SK-N-SH treated with all-trans-retinoic acid at 6 μM for 48 hours (cell line): ENCODE measurements at regions not wholly inside any gene's neighbourhood (a gene's known extent, or its start where the extent isn't known, plus 50 kb on each side); places are given as distances from the start of the nearest gene placed in this dataset.

Source experiments
- ATAC-seq: fragments of 200-7000 bp; cut with Tn5 transposase; 3 replicates; pipeline ENCODE4 v1.9.1; 2020; ENCODE audit warnings: mild to moderate bottlenecking, moderate library complexity
- ARNTL ChIP-seq: fragments of 450-650 bp; formaldehyde crosslinking; IDR thresholded peaks from 2 replicates; pipeline ENCODE4 v1.5.0; 2020; ENCODE audit warnings: low read depth, mild to moderate bottlenecking, moderate library complexity, borderline replicate concordance
- BACH2 ChIP-seq: fragments of 250-450 bp; sonication (Bioruptor Pico); IDR thresholded peaks from 2 replicates; pipeline ENCODE4 v1.9.0; 2021; ENCODE audit warnings: mild to moderate bottlenecking, borderline replicate concordance
- CSDC2 ChIP-seq: fragments of 250-450 bp; sonication (Bioruptor Pico); IDR thresholded peaks from 2 replicates; pipeline ENCODE4 v1.5.0; 2020; ENCODE audit warnings: mild to moderate bottlenecking, moderate library complexity
- CSRNP3 ChIP-seq: fragments of 250-450 bp; sonication (Bioruptor Pico); IDR thresholded peaks from 2 replicates; pipeline ENCODE4 v1.5.1; 2021; ENCODE audit warnings: mild to moderate bottlenecking, moderate library complexity
- ESRRG ChIP-seq: fragments of 250-450 bp; sonication (Bioruptor Pico); IDR thresholded peaks from 2 replicates; pipeline ENCODE4 v1.6.1; 2021; ENCODE audit warnings: mild to moderate bottlenecking
- ISL1 ChIP-seq: fragments of 250-450 bp; sonication (Bioruptor Pico); IDR thresholded peaks from 2 replicates; pipeline ENCODE4 v2.1.2; 2022; ENCODE audit warnings: mild to moderate bottlenecking, moderate library complexity
- OSR1 ChIP-seq: fragments of 250-450 bp; sonication (Bioruptor Pico); IDR thresholded peaks from 2 replicates; pipeline ENCODE4 v1.8.0; 2022; ENCODE audit warnings: moderate library complexity, mild to moderate bottlenecking, inconsistent platforms
- PPARA ChIP-seq: fragments of 250-450 bp; sonication (Bioruptor Pico); IDR thresholded peaks from 2 replicates; pipeline ENCODE4 v1.5.0; 2020; ENCODE audit warnings: mild to moderate bottlenecking, borderline replicate concordance
- RARB ChIP-seq: fragments of 250-450 bp; sonication (Bioruptor Pico); IDR thresholded peaks from 2 replicates; pipeline ENCODE4 v1.8.0; 2021; ENCODE audit warnings: mild to moderate bottlenecking, moderate library complexity
- SNAI2 ChIP-seq: fragments of 250-450 bp; sonication (Bioruptor Pico); IDR thresholded peaks from 2 replicates; pipeline ENCODE4 v1.5.0; 2020; ENCODE audit warnings: mild to moderate bottlenecking, moderate library complexity
- TOX ChIP-seq: fragments of 250-450 bp; sonication (Bioruptor Pico); IDR thresholded peaks from 2 replicates; pipeline ENCODE4 v1.8.0; 2021; ENCODE audit warnings: mild to moderate bottlenecking, moderate library complexity, borderline replicate concordance
- ZC3H10 ChIP-seq: fragments of 250-450 bp; sonication (Bioruptor Pico); IDR thresholded peaks from 2 replicates; pipeline ENCODE4 v1.5.1; 2021; ENCODE audit warnings: mild to moderate bottlenecking, moderate library complexity
- ZFP3 ChIP-seq: fragments of 250-450 bp; sonication (Bioruptor Pico); IDR thresholded peaks from 2 replicates; pipeline ENCODE4 v1.5.0; 2020; ENCODE audit warnings: mild to moderate bottlenecking, moderate library complexity
- ZFP30 ChIP-seq: fragments of 450-650 bp; formaldehyde crosslinking; IDR thresholded peaks from 2 replicates; pipeline ENCODE4 v1.5.0; 2022; ENCODE audit warnings: mild to moderate bottlenecking, moderate library complexity
- ZNF565 ChIP-seq: fragments of 450-650 bp; formaldehyde crosslinking; conservative IDR thresholded peaks from 2 replicates; pipeline ENCODE4 v1.5.0; 2020; ENCODE audit warnings: low read depth, mild to moderate bottlenecking, moderate library complexity
- ZNF70 ChIP-seq: fragments of 450-650 bp; formaldehyde crosslinking; IDR thresholded peaks from 2 replicates; pipeline ENCODE4 v1.5.0; 2020; ENCODE audit warnings: mild to moderate bottlenecking, moderate library complexity
- ZNF8 ChIP-seq: fragments of 450-650 bp; formaldehyde crosslinking; IDR thresholded peaks from 2 replicates; pipeline ENCODE4 v1.5.0; 2020; ENCODE audit warnings: mild to moderate bottlenecking, moderate library complexity
- TF ChIP-seq, protein P1 (sequence below): fragments of 250-450 bp; sonication (Bioruptor Pico); IDR thresholded peaks from 2 replicates; pipeline ENCODE4 v1.8.0; 2020; ENCODE audit warnings: mild to moderate bottlenecking, moderate library complexity, borderline replicate concordance
- TF ChIP-seq, protein P2 (sequence below): fragments of 250-450 bp; sonication (Bioruptor Pico); IDR thresholded peaks from 2 replicates; pipeline ENCODE4 v1.5.1; 2020; ENCODE audit warnings: low read depth, mild to moderate bottlenecking, moderate library complexity
- TF ChIP-seq, protein P3 (sequence below): fragments of 250-450 bp; sonication (Bioruptor Pico); IDR thresholded peaks from 2 replicates; pipeline ENCODE4 v1.8.0; 2021; ENCODE audit warnings: low read depth, mild to moderate bottlenecking, moderate library complexity, borderline replicate concordance

DNA sequence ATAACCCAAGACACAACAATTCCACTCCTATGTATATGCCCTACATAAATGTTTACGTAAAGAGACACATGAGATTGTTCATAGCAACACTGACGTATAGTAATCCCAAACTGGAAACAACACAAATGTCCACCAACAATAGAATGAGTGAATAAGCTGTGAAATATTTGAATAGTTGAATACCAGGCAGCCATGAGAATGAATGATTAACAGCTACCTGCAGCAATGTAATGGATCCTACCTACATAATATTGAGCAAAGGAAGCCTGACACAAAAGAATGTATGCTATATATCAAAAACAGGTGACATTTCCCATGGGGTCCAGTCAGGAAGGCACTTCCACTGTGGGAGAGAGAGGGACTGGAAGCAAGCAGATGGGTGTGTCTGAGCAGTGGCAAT is 92.8 kb upstream of the LINC01488 start:
- no peak for ATAC-seq
- TF ChIP-seq ZNF70 (CRISPR knock-in tag) (no peak), ZC3H10 (no peak), OSR1 (CRISPR knock-in tag) (no peak), ZFP3 (CRISPR knock-in tag) (no peak), CSRNP3 (CRISPR knock-in tag) (no peak), SNAI2 (CRISPR knock-in tag) (no peak), TOX (no peak), ARNTL (CRISPR knock-in tag) (no peak), BACH2 (CRISPR knock-in tag) (no peak), ZFP30 (CRISPR knock-in tag) (no peak), PPARA (CRISPR knock-in tag) (no peak), ZNF8 (no peak), ZNF565 (CRISPR knock-in tag) (no peak)
- TF ChIP-seq, protein P1, sequence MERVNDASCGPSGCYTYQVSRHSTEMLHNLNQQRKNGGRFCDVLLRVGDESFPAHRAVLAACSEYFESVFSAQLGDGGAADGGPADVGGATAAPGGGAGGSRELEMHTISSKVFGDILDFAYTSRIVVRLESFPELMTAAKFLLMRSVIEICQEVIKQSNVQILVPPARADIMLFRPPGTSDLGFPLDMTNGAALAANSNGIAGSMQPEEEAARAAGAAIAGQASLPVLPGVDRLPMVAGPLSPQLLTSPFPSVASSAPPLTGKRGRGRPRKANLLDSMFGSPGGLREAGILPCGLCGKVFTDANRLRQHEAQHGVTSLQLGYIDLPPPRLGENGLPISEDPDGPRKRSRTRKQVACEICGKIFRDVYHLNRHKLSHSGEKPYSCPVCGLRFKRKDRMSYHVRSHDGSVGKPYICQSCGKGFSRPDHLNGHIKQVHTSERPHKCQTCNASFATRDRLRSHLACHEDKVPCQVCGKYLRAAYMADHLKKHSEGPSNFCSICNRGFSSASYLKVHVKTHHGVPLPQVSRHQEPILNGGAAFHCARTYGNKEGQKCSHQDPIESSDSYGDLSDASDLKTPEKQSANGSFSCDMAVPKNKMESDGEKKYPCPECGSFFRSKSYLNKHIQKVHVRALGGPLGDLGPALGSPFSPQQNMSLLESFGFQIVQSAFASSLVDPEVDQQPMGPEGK (CRISPR knock-in tag) = no peak
- TF ChIP-seq, protein P2, sequence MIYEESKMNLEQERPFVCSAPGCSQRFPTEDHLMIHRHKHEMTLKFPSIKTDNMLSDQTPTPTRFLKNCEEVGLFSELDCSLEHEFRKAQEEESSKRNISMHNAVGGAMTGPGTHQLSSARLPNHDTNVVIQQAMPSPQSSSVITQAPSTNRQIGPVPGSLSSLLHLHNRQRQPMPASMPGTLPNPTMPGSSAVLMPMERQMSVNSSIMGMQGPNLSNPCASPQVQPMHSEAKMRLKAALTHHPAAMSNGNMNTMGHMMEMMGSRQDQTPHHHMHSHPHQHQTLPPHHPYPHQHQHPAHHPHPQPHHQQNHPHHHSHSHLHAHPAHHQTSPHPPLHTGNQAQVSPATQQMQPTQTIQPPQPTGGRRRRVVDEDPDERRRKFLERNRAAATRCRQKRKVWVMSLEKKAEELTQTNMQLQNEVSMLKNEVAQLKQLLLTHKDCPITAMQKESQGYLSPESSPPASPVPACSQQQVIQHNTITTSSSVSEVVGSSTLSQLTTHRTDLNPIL = no peak
- TF ChIP-seq, protein P3, sequence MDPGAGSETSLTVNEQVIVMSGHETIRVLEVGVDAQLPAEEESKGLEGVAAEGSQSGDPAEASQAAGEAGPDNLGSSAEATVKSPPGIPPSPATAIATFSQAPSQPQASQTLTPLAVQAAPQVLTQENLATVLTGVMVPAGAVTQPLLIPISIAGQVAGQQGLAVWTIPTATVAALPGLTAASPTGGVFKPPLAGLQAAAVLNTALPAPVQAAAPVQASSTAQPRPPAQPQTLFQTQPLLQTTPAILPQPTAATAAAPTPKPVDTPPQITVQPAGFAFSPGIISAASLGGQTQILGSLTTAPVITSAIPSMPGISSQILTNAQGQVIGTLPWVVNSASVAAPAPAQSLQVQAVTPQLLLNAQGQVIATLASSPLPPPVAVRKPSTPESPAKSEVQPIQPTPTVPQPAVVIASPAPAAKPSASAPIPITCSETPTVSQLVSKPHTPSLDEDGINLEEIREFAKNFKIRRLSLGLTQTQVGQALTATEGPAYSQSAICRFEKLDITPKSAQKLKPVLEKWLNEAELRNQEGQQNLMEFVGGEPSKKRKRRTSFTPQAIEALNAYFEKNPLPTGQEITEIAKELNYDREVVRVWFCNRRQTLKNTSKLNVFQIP = no peak

DNA sequence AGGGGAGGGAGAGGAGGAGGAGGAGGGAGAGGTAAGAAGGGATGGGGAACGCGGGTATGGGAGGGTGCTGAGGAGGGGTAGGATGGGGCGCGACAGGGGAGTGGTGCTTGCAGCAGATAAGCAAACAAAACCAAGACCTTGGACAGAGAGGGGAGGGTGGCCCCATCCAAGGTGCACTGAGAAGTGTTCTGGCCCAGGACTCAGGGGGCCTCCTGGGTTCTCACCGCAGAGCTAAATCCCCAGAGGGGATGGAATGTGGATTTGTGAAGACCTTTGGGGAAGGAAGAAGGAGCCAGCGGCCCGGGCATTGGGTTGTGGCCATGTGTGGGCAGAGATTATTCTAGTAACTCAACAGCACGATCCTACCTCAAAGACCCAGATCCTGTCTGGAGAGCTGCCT is 90.9 kb upstream of the LINC01488 start:
- TF ChIP-seq ESRRG (CRISPR knock-in tag) (no peak), ZNF565 (CRISPR knock-in tag) (no peak), ARNTL (CRISPR knock-in tag) (no peak), CSDC2 (CRISPR knock-in tag) (no peak), ZC3H10 (no peak), ISL1 (CRISPR knock-in tag) (no peak), PPARA (CRISPR knock-in tag) (no peak), ZNF70 (CRISPR knock-in tag) (no peak), ZFP3 (CRISPR knock-in tag) (no peak), CSRNP3 (CRISPR knock-in tag) (no peak), RARB (CRISPR knock-in tag) (no peak), ZFP30 (CRISPR knock-in tag) (no peak), BACH2 (CRISPR knock-in tag) (no peak)
- TF ChIP-seq, protein P1 (CRISPR knock-in tag) = no peak
- ATAC-seq = no peak
